CD14-positive monocyte (primary cell): ENCODE measurements at regions not wholly inside any gene's neighbourhood (a gene's known extent, or its start where the extent isn't known, plus 50 kb on each side); places are given as distances from the start of the nearest gene placed in this dataset.

ENCODE experiments used
- DNase-seq, 3 donors: peaks; one replicate each; pipeline ENCODE4 v3.0.0-alpha.2; 2011 to 2022
- H2AFZ ChIP-seq: 2 replicates; pipeline ENCODE4 v1.6.0; 2012; ENCODE audit warnings: mild to moderate bottlenecking, low read depth, low read length, inconsistent platforms; ENCODE audit not compliant: insufficient read depth, poor library complexity, severe bottlenecking
- H3K27ac ChIP-seq, 2 donors: 1 replicate in 1 of 2; 2 replicates in 1 of 2; pipeline ENCODE4 v1.5.1; 2012 to 2013; ENCODE audit warnings: low read length in 2 of 2, control low read depth in 1 of 2, inconsistent platforms in 1 of 2, low read depth in 1 of 2, mild to moderate bottlenecking in 1 of 2
- H3K27me3 ChIP-seq, 2 donors: one replicate each; pipeline versions ENCODE4 v1.6.0 to v1.6.1; 2011 to 2013; ENCODE audit warnings: low read length in 2 of 2; ENCODE audit not compliant: control insufficient read depth in 2 of 2, insufficient read depth in 2 of 2
- H3K36me3 ChIP-seq, 2 donors: replicated peaks in 1 of 2; 1 replicate in 1 of 2; 2 replicates in 1 of 2; pipeline versions ENCODE4 v1.5.1 to v1.6.1; 2012 to 2013; ENCODE audit warnings: low read length in 2 of 2, control low read depth in 1 of 2, inconsistent platforms in 1 of 2, mild to moderate bottlenecking in 1 of 2; ENCODE audit not compliant: insufficient read depth in 2 of 2, control insufficient read depth in 1 of 2
- H3K4me1 ChIP-seq, 2 donors: 1 replicate in 1 of 2; 2 replicates in 1 of 2; pipeline versions ENCODE4 v1.5.1 to v1.6.1; 2012 to 2013; ENCODE audit warnings: low read length in 2 of 2, control low read depth in 1 of 2, inconsistent platforms in 1 of 2, mild to moderate bottlenecking in 1 of 2, moderate library complexity in 1 of 2; ENCODE audit not compliant: insufficient read depth in 2 of 2, control insufficient read depth in 1 of 2
- H3K4me2 ChIP-seq: replicated peaks from 2 replicates; pipeline ENCODE3; 2012; ENCODE audit warnings: low read length, moderate library complexity, mild to moderate bottlenecking; ENCODE audit not compliant: poor library complexity, severe bottlenecking; ENCODE audit errors: extremely low read depth
- H3K4me3 ChIP-seq, 3 experiments: fragments of 200-600 bp in 1 of 3; sonication (generic) in 1 of 3; replicated peaks in 1 of 3; 1 replicate in 2 of 3; 2 replicates in 1 of 3; pipeline ENCODE4 v1.5.1; 2011 to 2013; ENCODE audit warnings: low read length in 3 of 3, mild to moderate bottlenecking in 3 of 3, control low read depth in 2 of 3, low read depth in 2 of 3, inconsistent platforms in 1 of 3, moderate library complexity in 1 of 3
- H3K79me2 ChIP-seq: 2 replicates; pipeline ENCODE4 v1.6.0; 2012; ENCODE audit warnings: mild to moderate bottlenecking, control low read depth, inconsistent platforms, low read length, moderate library complexity; ENCODE audit not compliant: insufficient read depth
- H3K9ac ChIP-seq: 2 replicates; pipeline ENCODE4 v1.6.0; 2017; ENCODE audit warnings: low read length, mild to moderate bottlenecking; ENCODE audit not compliant: insufficient read depth, poor library complexity, severe bottlenecking
- H3K9me3 ChIP-seq, 2 donors: replicated peaks in 1 of 2; 1 replicate in 1 of 2; 2 replicates in 1 of 2; pipeline versions ENCODE4 v1.5.1 to v1.6.1; 2012 to 2013; ENCODE audit warnings: low read length in 2 of 2, control low read depth in 1 of 2; ENCODE audit not compliant: control insufficient read depth in 1 of 2, insufficient read depth in 1 of 2
- H4K20me1 ChIP-seq: 2 replicates; pipeline ENCODE4 v1.6.0; 2012; ENCODE audit warnings: mild to moderate bottlenecking, low read length, control low read depth, moderate library complexity; ENCODE audit not compliant: insufficient read depth
- H3K27ac Mint-ChIP-seq, 7 donors: one replicate each; pipeline ENCODE4 v1.8.0; 2020; ENCODE audit warnings: mild to moderate bottlenecking in 7 of 7, mixed read lengths in 7 of 7, moderate library complexity in 6 of 7, inconsistent platforms in 2 of 7
- H3K27me3 Mint-ChIP-seq, 3 donors: one replicate each; pipeline ENCODE4 v1.8.0; 2021 to 2022; ENCODE audit warnings: low read depth in 3 of 3, mild to moderate bottlenecking in 3 of 3, mixed read lengths in 3 of 3, moderate library complexity in 3 of 3, inconsistent platforms in 1 of 3
- H3K36me3 Mint-ChIP-seq, 2 donors: one replicate each; pipeline ENCODE4 v1.8.0; 2020; ENCODE audit warnings: mixed read lengths in 2 of 2, inconsistent platforms in 1 of 2, mild to moderate bottlenecking in 1 of 2
- H3K4me1 Mint-ChIP-seq: one replicate; pipeline ENCODE4 v1.8.0; 2020; ENCODE audit warnings: mild to moderate bottlenecking, mixed read lengths
- H3K4me3 Mint-ChIP-seq, 2 donors: one replicate each; pipeline ENCODE4 v1.8.0; 2020; ENCODE audit warnings: mild to moderate bottlenecking in 2 of 2, mixed read lengths in 2 of 2, moderate library complexity in 1 of 2
- H3K9me3 Mint-ChIP-seq, 7 donors: one replicate each; pipeline ENCODE4 v1.8.0; 2020 to 2022; ENCODE audit warnings: mixed read lengths in 7 of 7, mild to moderate bottlenecking in 6 of 7, moderate library complexity in 6 of 7, inconsistent platforms in 2 of 7
- CTCF ChIP-seq: fragments of 200-600 bp; IDR thresholded peaks from one replicate; pipeline ENCODE4 v1.8.0; 2022; ENCODE audit warnings: antibody characterized with exemption, mild to moderate bottlenecking
- WGBS: methylation state at CpG from one replicate; pipeline ENCODE4 v1.1.5; 2013; ENCODE audit warnings: missing lambda C conversion rate; ENCODE audit not compliant: insufficient coverage; 5-methylcytosine and 5-hydroxymethylcytosine counted together
- intact Hi-C, 2 donors: fragments of 100-400 bp; cut with micrococcal nuclease; formaldehyde crosslinking; loops; one replicate each; pipeline versions ENCODE4 v1.15.0 to v1.15.1; 2023

GRCh38 chr14:86513564-86513963, 983.6 kb downstream of the FLRT2 start:
- H3K27ac ChIP-seq = no peak overlapping the region
- Mint-ChIP-seq H3K4me1 (no peaks in the 10 kb centered on the region), H3K4me3 (no peak overlapping the region), H3K9me3 (peaks cover 0 to 5% (median 0%) of the 10 kb centered on the region in 7 donors), H3K27ac (no peak overlapping the region), H3K27me3 (no peaks in the 10 kb centered on the region), H3K36me3 (no peaks in the 10 kb centered on the region)
- no peak overlapping the region for H3K4me2 ChIP-seq
- WGBS = no CpG with 5 or more reads among the region's 3 CpGs
- no peaks in the 10 kb centered on the region for H4K20me1 ChIP-seq
- intact Hi-C loops = no loop called here
- no peaks in the 10 kb centered on the region for H3K27me3 ChIP-seq
- H3K4me1 ChIP-seq = no peaks in the 10 kb centered on the region
- no peak for DNase-seq
- no peak overlapping the region for H3K4me3 ChIP-seq
- H3K9me3 ChIP-seq = no peaks in the 10 kb centered on the region
- no peaks in the 10 kb centered on the region for H3K79me2 ChIP-seq
- no peak overlapping the region for H2AFZ ChIP-seq
- no peaks in the 10 kb centered on the region for H3K36me3 ChIP-seq
- H3K9ac ChIP-seq = no peak overlapping the region
- TF ChIP-seq CTCF = no peak

- Mint-ChIP-seq H3K4me1 (no peaks in the 10 kb centered on the region), H3K27ac (no peak overlapping the region), H3K9me3 (peaks cover 0 to 5% (median 0%) of the 10 kb centered on the region in 7 donors), H3K27me3 (no peaks in the 10 kb centered on the region), H3K4me3 (no peak overlapping the region), H3K36me3 (no peaks in the 10 kb centered on the region)
- intact Hi-C loops = no loop called here
- H3K4me3 ChIP-seq = no peak overlapping the region
- H3K4me2 ChIP-seq = no peak overlapping the region
- H3K27me3 ChIP-seq = no peaks in the 10 kb centered on the region
- no peak for DNase-seq
- no peaks in the 10 kb centered on the region for H3K79me2 ChIP-seq
- no peaks in the 10 kb centered on the region for H3K9me3 ChIP-seq
- H3K9ac ChIP-seq = no peak overlapping the region
- H3K4me1 ChIP-seq = no peaks in the 10 kb centered on the region
- no peaks in the 10 kb centered on the region for H3K36me3 ChIP-seq
- H2AFZ ChIP-seq = no peak overlapping the region
- WGBS = no CpG with 5 or more reads among the region's 4 CpGs
- H3K27ac ChIP-seq = no peak overlapping the region
- TF ChIP-seq CTCF = no peak
- no peaks in the 10 kb centered on the region for H4K20me1 ChIP-seq
Measured at GRCh38 chr14:86513056-86513455, 983.1 kb downstream of the FLRT2 start.
